ENCODE measurements at regions not wholly inside any gene's neighbourhood (a gene's known extent, or its start where the extent isn't known, plus 50 kb on each side); places are given as distances from the start of the nearest gene placed in this dataset.

GRCh38 chr2:234641086-234641485 lies 144.2 kb upstream of the ARL4C start:
- DNase-seq (ENCODE audit: low read depth in 1 of 2, low spot score in 1 of 2), result no peak

- DNase-seq (ENCODE audit: low read depth in 1 of 2, low spot score in 1 of 2), result no peak
Observed at GRCh38 chr2:234640657-234641056, 143.8 kb upstream of the ARL4C start.

GRCh38 chr2:234638966-234639365 lies 142.1 kb upstream of the ARL4C start:
- no peak for DNase-seq (ENCODE audit: low read depth in 1 of 2, low spot score in 1 of 2)

- no peak for DNase-seq (ENCODE audit: low read depth in 1 of 2, low spot score in 1 of 2)
Observed at GRCh38 chr2:234635284-234635683, 138.4 kb upstream of the ARL4C start.

GRCh38 chr2:234633581-234634230 lies 136.8 kb upstream of the ARL4C start:
- DNase-seq (ENCODE audit: low read depth in 1 of 2, low spot score in 1 of 2), result no peak

GRCh38 chr2:234632527-234633391 lies 135.9 kb upstream of the ARL4C start:
- DNase-seq (ENCODE audit: low read depth in 1 of 2, low spot score in 1 of 2), result no peak

GRCh38 chr2:234631646-234632514 lies 135.0 kb upstream of the ARL4C start:
- DNase-seq (ENCODE audit: low read depth in 1 of 2, low spot score in 1 of 2), result no peak

- no peak for DNase-seq (ENCODE audit: low read depth in 1 of 2, low spot score in 1 of 2)
Observed at GRCh38 chr2:234630801-234631261, 133.9 kb upstream of the ARL4C start.

- DNase-seq (ENCODE audit: low read depth in 1 of 2, low spot score in 1 of 2), result no peak
Observed at GRCh38 chr2:234629596-234629995, 132.7 kb upstream of the ARL4C start.

GRCh38 chr2:234628953-234629352 lies 132.1 kb upstream of the ARL4C start:
- no peak for DNase-seq (ENCODE audit: low read depth in 1 of 2, low spot score in 1 of 2)

GRCh38 chr2:234627308-234627707 lies 130.4 kb upstream of the ARL4C start:
- DNase-seq (ENCODE audit: low read depth in 1 of 2, low spot score in 1 of 2), result no peak

GRCh38 chr2:234626566-234627130 lies 129.8 kb upstream of the ARL4C start:
- no peak for DNase-seq (ENCODE audit: low read depth in 1 of 2, low spot score in 1 of 2)

GRCh38 chr2:234625626-234626250 lies 128.9 kb upstream of the ARL4C start:
- DNase-seq (ENCODE audit: low read depth in 1 of 2, low spot score in 1 of 2), result no peak

- no peak for DNase-seq (ENCODE audit: low read depth in 1 of 2, low spot score in 1 of 2)
Observed at GRCh38 chr2:234623521-234623991, 126.7 kb upstream of the ARL4C start.

GRCh38 chr2:234621120-234621519 lies 124.2 kb upstream of the ARL4C start:
- no peak for DNase-seq (ENCODE audit: low read depth in 1 of 2, low spot score in 1 of 2)

GRCh38 chr2:234620018-234620417 lies 123.1 kb upstream of the ARL4C start:
- no peak for DNase-seq (ENCODE audit: low read depth in 1 of 2, low spot score in 1 of 2)

- DNase-seq (ENCODE audit: low read depth in 1 of 2, low spot score in 1 of 2), result no peak
Observed at GRCh38 chr2:234615643-234616356, 118.9 kb upstream of the ARL4C start.

- DNase-seq (ENCODE audit: low read depth in 1 of 2, low spot score in 1 of 2), result no peak
Observed at GRCh38 chr2:234611209-234611608, 114.3 kb upstream of the ARL4C start.

GRCh38 chr2:234608946-234609345 lies 112.1 kb upstream of the ARL4C start:
- DNase-seq (ENCODE audit: low read depth in 1 of 2, low spot score in 1 of 2), result no peak

GRCh38 chr2:234607691-234608090 lies 110.8 kb upstream of the ARL4C start:
- DNase-seq (ENCODE audit: low read depth in 1 of 2, low spot score in 1 of 2), result no peak

Measured in activated T-helper 1 cell treated with anti-CD3 and anti-CD28 coated beads, Interleukin-2, amount 50 U/mL, for 16 hours (primary cell).